Activated naive CD4-positive, alpha-beta T cell (primary cell): ENCODE measurements at regions not wholly inside any gene's neighbourhood (a gene's known extent, or its start where the extent isn't known, plus 50 kb on each side); places are given as distances from the start of the nearest gene placed in this dataset.
"Not testable (repeated sequence)": the region's sequence is repeated elsewhere in the genome, so short reads cannot be mapped to it uniquely, and the experiment has no call there.

Experiments used
- DNase-seq, 4 experiments: peaks; one replicate each; lab custom pipeline; 2025; lab: John Stamatoyannopoulos, UW

- DNase-seq, result no peak
These were observed 141.8 kb downstream of the SIM1 start for GRCh38 chr6:100322886-100323285.

GRCh38 chr6:100320686-100321085, 144.0 kb downstream of the SIM1 start:
- no peak for DNase-seq

- DNase-seq, result no peak
These were observed 147.7 kb downstream of the SIM1 start for GRCh38 chr6:100317031-100317430.

- DNase-seq, result no peak
These were observed 150.5 kb downstream of the SIM1 start for GRCh38 chr6:100314186-100314585.

- no peak for DNase-seq
These were observed 152.9 kb downstream of the SIM1 start for GRCh38 chr6:100311707-100312251.

- DNase-seq, result no peak
These were observed 155.5 kb downstream of the SIM1 start for GRCh38 chr6:100309174-100309573.

- no peak for DNase-seq
These were observed 157.2 kb downstream of the SIM1 start for GRCh38 chr6:100307561-100307960.

GRCh38 chr6:100305209-100305869, 159.4 kb downstream of the SIM1 start:
- no peak for DNase-seq

- no peak for DNase-seq
These were observed 160.1 kb downstream of the SIM1 start for GRCh38 chr6:100304575-100304974.

GRCh38 chr6:100301731-100302130, 163.0 kb downstream of the SIM1 start:
- DNase-seq, result no peak

- DNase-seq, result no peak
These were observed 164.4 kb downstream of the SIM1 start for GRCh38 chr6:100300221-100300736.

- no peak for DNase-seq
These were observed 167.7 kb downstream of the SIM1 start for GRCh38 chr6:100296810-100297544.

GRCh38 chr6:100295172-100295571, 169.5 kb downstream of the SIM1 start:
- DNase-seq, result not testable (repeated sequence)

GRCh38 chr6:100289285-100289684, 175.4 kb downstream of the SIM1 start:
- no peak for DNase-seq

- no peak for DNase-seq
These were observed 176.4 kb downstream of the SIM1 start for GRCh38 chr6:100288311-100288710.

GRCh38 chr6:100283285-100283684, 181.4 kb downstream of the SIM1 start:
- DNase-seq, result no peak

- no peak for DNase-seq
These were observed 183.2 kb downstream of the SIM1 start for GRCh38 chr6:100281471-100281901.

GRCh38 chr6:100276311-100277057, 188.2 kb downstream of the SIM1 start:
- DNase-seq, result no peak

- DNase-seq, result no peak
These were observed 190.6 kb downstream of the SIM1 start for GRCh38 chr6:100274147-100274546.

GRCh38 chr6:100271625-100272024, 193.1 kb downstream of the SIM1 start:
- DNase-seq, result no peak

GRCh38 chr6:100271202-100271601, 193.5 kb downstream of the SIM1 start:
- DNase-seq, result no peak

- no peak for DNase-seq
These were observed 195.5 kb downstream of the SIM1 start for GRCh38 chr6:100269189-100269588.
